ENCODE measurements at regions not wholly inside any gene's neighbourhood (a gene's known extent, or its start where the extent isn't known, plus 50 kb on each side); places are given as distances from the start of the nearest gene placed in this dataset.

GRCh38 chr18:2032036-2032435 is 539.3 kb downstream of the METTL4 start:
- Histone ChIP-seq H3K4me3 (ENCODE audit: low read depth in 2 of 2, low read length in 1 of 2) (no peak overlapping the region), H3K27ac (ENCODE audit: low read depth in 2 of 2, low read length in 1 of 2) (no peak overlapping the region), H3K9me3 (no peaks in the 10 kb centered on the region), H2AFZ (ENCODE audit: low read depth) (no peak overlapping the region), H3K27me3 (ENCODE audit: insufficient read depth) (no peaks in the 10 kb centered on the region), H3K79me2 (ENCODE audit: insufficient read depth) (no peaks in the 10 kb centered on the region), H3K4me1 (ENCODE audit: control insufficient read depth in 1 of 2, insufficient read depth in 2 of 2, low read depth in 1 of 2, low read length in 1 of 2) (peaks cover 0 to 3% of the 10 kb centered on the region in 2 experiments; a peak in 1 of 4 replicates), H3K4me2 (no peak overlapping the region), H3K9ac (no peak overlapping the region), H3F3A (replicated peaks; ENCODE audit: insufficient read depth) (no peaks in the 10 kb centered on the region), H3K9me2 (no peaks in the 10 kb centered on the region), H4K20me1 (ENCODE audit: insufficient read depth) (no peaks in the 10 kb centered on the region), H3K36me3 (replicated peaks in 1 of 2; ENCODE audit: control insufficient read depth in 1 of 2, insufficient read depth in 2 of 2, low read length in 1 of 2) (no peaks in the 10 kb centered on the region)
- TF ChIP-seq JUND (IDR thresholded peaks at IDR 0.05) = no peak
- no peak for TF ChIP-seq MEF2A (IDR thresholded peaks at IDR 0.05; ENCODE audit: borderline replicate concordance, low read depth)
- TF ChIP-seq FOXM1 (IDR thresholded peaks at IDR 0.05; ENCODE audit: low read depth) = no peak
- TF ChIP-seq IRF3 (IDR thresholded peaks at IDR 0.05; ENCODE audit: low read depth, low read length) = no peak
- TF ChIP-seq MXI1 (IDR thresholded peaks at IDR 0.05; ENCODE audit: low read depth, low read length) = no peak
- no peak for TF ChIP-seq TAF1 (IDR thresholded peaks at IDR 0.05; ENCODE audit: borderline replicate concordance, low read depth, low read length)
- no peak for TF ChIP-seq GABPA (IDR thresholded peaks at IDR 0.05; ENCODE audit: low read depth)
- no peak for TF ChIP-seq EZH2phosphoT487 (IDR thresholded peaks at IDR 0.05; ENCODE audit: borderline replicate concordance, low read depth)
- no peak for TF ChIP-seq RFX5 (IDR thresholded peaks at IDR 0.05; ENCODE audit: low read length)
- no peak for TF ChIP-seq SMC3 (IDR thresholded peaks at IDR 0.05; ENCODE audit: low read depth, low read length)
- TF ChIP-seq USF1 (IDR thresholded peaks at IDR 0.05; ENCODE audit: borderline replicate concordance, low read depth) = no peak
- no peak for TF ChIP-seq TCF12 (IDR thresholded peaks at IDR 0.05)
- TF ChIP-seq RAD21 (IDR thresholded peaks at IDR 0.05; ENCODE audit: low read length) = no peak
- ChIA-PET CTCF (no interaction called here), POLR2A (no interaction called here)
- no peak for DNase-seq

GRCh38 chr18:2035056-2035455 is 536.2 kb downstream of the METTL4 start:
- POLR2A ChIA-PET = no interaction called here
- Histone ChIP-seq H3K4me1 (ENCODE audit: control insufficient read depth in 1 of 2, insufficient read depth in 2 of 2, low read depth in 1 of 2, low read length in 1 of 2) (peaks cover 0 to 3% of the 10 kb centered on the region in 2 experiments; a peak in 1 of 4 replicates), H3K9ac (no peak overlapping the region), H3K9me2 (no peaks in the 10 kb centered on the region), H3F3A (replicated peaks; ENCODE audit: insufficient read depth) (no peaks in the 10 kb centered on the region), H4K20me1 (ENCODE audit: insufficient read depth) (no peaks in the 10 kb centered on the region), H2AFZ (ENCODE audit: low read depth) (no peak overlapping the region), H3K4me2 (no peak overlapping the region), H3K27ac (ENCODE audit: low read depth in 2 of 2, low read length in 1 of 2) (no peak overlapping the region), H3K79me2 (ENCODE audit: insufficient read depth) (no peaks in the 10 kb centered on the region), H3K27me3 (ENCODE audit: insufficient read depth) (no peaks in the 10 kb centered on the region), H3K9me3 (no peaks in the 10 kb centered on the region), H3K36me3 (replicated peaks in 1 of 2; ENCODE audit: control insufficient read depth in 1 of 2, insufficient read depth in 2 of 2, low read length in 1 of 2) (no peaks in the 10 kb centered on the region), H3K4me3 (ENCODE audit: low read depth in 2 of 2, low read length in 1 of 2) (no peak overlapping the region)
- TF ChIP-seq ZBTB33 (IDR thresholded peaks at IDR 0.05; ENCODE audit: borderline replicate concordance, low read depth) (no peak), NFIC (IDR thresholded peaks at IDR 0.05; ENCODE audit: borderline replicate concordance) (no peak), RCOR1 (IDR thresholded peaks at IDR 0.05; ENCODE audit: low read length) (no peak), RAD21 (IDR thresholded peaks at IDR 0.05; ENCODE audit: low read length) (no peak), USF1 (IDR thresholded peaks at IDR 0.05; ENCODE audit: borderline replicate concordance, low read depth) (no peak)
- DNase-seq = no peak
- 31% methylated on average over 7 of the region's 7 CpGs for WGBS (ENCODE audit: low lambda C conversion rate)
- CTCF ChIA-PET = no interaction called here

Data from SK-N-SH (cell line).